ENCODE measurements at regions not wholly inside any gene's neighbourhood (a gene's known extent, or its start where the extent isn't known, plus 50 kb on each side); places are given as distances from the start of the nearest gene placed in this dataset.

GRCh38 chr3:153096731-153097131 lies 65.3 kb upstream of the RAP2B start:
- Histone ChIP-seq H3K27ac (replicated peaks) (no peak overlapping the region), H3K4me3 (replicated peaks; ENCODE audit: insufficient read depth, low read length) (no peak overlapping the region), H3K27me3 (ENCODE audit: insufficient read depth, poor library complexity, severe bottlenecking) (no peaks in the 10 kb centered on the region)
- DNase-seq (ENCODE audit: low read depth in 1 of 2, low spot score in 1 of 2): no peak
- TF ChIP-seq POLR2AphosphoS5 (IDR thresholded peaks at IDR 0.05; ENCODE audit: low read depth) (no peak), REST (IDR thresholded peaks at IDR 0.05; ENCODE audit: insufficient replicate concordance, low read depth) (no peak), SPI1 (IDR thresholded peaks at IDR 0.05; ENCODE audit: borderline replicate concordance, low read depth) (no peak), GABPA (IDR thresholded peaks at IDR 0.05; ENCODE audit: low read depth) (no peak)
- TF ChIP-seq, protein P1, sequence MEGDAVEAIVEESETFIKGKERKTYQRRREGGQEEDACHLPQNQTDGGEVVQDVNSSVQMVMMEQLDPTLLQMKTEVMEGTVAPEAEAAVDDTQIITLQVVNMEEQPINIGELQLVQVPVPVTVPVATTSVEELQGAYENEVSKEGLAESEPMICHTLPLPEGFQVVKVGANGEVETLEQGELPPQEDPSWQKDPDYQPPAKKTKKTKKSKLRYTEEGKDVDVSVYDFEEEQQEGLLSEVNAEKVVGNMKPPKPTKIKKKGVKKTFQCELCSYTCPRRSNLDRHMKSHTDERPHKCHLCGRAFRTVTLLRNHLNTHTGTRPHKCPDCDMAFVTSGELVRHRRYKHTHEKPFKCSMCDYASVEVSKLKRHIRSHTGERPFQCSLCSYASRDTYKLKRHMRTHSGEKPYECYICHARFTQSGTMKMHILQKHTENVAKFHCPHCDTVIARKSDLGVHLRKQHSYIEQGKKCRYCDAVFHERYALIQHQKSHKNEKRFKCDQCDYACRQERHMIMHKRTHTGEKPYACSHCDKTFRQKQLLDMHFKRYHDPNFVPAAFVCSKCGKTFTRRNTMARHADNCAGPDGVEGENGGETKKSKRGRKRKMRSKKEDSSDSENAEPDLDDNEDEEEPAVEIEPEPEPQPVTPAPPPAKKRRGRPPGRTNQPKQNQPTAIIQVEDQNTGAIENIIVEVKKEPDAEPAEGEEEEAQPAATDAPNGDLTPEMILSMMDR (IDR thresholded peaks at IDR 0.05; ENCODE audit: insufficient read depth, low read length): no peak

DNA sequence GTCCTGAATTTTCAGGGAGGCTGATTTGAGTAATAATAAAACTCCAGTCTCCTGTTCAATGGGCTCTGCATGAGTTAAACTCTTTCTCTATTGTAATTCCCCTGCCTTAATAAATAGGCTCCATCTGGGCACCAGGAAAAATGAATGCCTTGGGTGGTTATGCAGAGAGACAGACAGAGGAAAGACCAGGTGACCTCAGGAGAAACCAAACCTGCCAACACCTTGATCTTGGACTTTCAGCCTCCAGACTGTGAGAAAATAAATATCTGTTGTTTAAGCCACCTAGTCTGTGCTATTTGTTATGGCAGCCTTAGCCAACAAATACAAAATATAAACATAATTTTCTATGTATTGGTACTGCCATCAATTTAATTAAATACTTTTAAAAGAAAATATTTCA lies 64.8 kb upstream of the RAP2B start:
- no peak for DNase-seq (ENCODE audit: low read depth in 1 of 2, low spot score in 1 of 2)
- H3K27ac ChIP-seq (replicated peaks): no peak overlapping the region
- no peak overlapping the region for H3K4me3 ChIP-seq (replicated peaks; ENCODE audit: insufficient read depth, low read length)
- no peaks in the 10 kb centered on the region for H3K27me3 ChIP-seq (ENCODE audit: insufficient read depth, poor library complexity, severe bottlenecking)
- no peak for TF ChIP-seq SPI1 (IDR thresholded peaks at IDR 0.05; ENCODE audit: borderline replicate concordance, low read depth)
- no peak for TF ChIP-seq POLR2AphosphoS5 (IDR thresholded peaks at IDR 0.05; ENCODE audit: low read depth)
- no peak for TF ChIP-seq REST (IDR thresholded peaks at IDR 0.05; ENCODE audit: insufficient replicate concordance, low read depth)
- TF ChIP-seq, protein P1 (IDR thresholded peaks at IDR 0.05; ENCODE audit: insufficient read depth, low read length): no peak
- TF ChIP-seq GABPA (IDR thresholded peaks at IDR 0.05; ENCODE audit: low read depth): no peak

GRCh38 chr3:153099131-153099530 lies 62.9 kb upstream of the RAP2B start:
- Histone ChIP-seq H3K27ac (replicated peaks) (no peak overlapping the region), H3K27me3 (ENCODE audit: insufficient read depth, poor library complexity, severe bottlenecking) (no peaks in the 10 kb centered on the region), H3K4me3 (replicated peaks; ENCODE audit: insufficient read depth, low read length) (no peak overlapping the region)
- no peak for DNase-seq (ENCODE audit: low read depth in 1 of 2, low spot score in 1 of 2)
- TF ChIP-seq, protein P1 (IDR thresholded peaks at IDR 0.05; ENCODE audit: insufficient read depth, low read length): no peak
- TF ChIP-seq REST (IDR thresholded peaks at IDR 0.05; ENCODE audit: insufficient replicate concordance, low read depth): no peak
- TF ChIP-seq GABPA (IDR thresholded peaks at IDR 0.05; ENCODE audit: low read depth): no peak
- no peak for TF ChIP-seq POLR2AphosphoS5 (IDR thresholded peaks at IDR 0.05; ENCODE audit: low read depth)
- no peak for TF ChIP-seq SPI1 (IDR thresholded peaks at IDR 0.05; ENCODE audit: borderline replicate concordance, low read depth)
